GM18505 (cell line): ENCODE measurements at regions not wholly inside any gene's neighbourhood (a gene's known extent, or its start where the extent isn't known, plus 50 kb on each side); places are given as distances from the start of the nearest gene placed in this dataset.

ENCODE experiments used
- ATAC-seq: cut with Tn5 transposase; IDR thresholded peaks from one replicate; pipeline ENCODE4 v1.9.1; 2021; ENCODE audit not compliant: unreplicated experiment
- POLR2A ChIP-seq: IDR thresholded peaks from 4 replicates; pipeline ENCODE4 v1.6.1; 2011; ENCODE audit warnings: borderline replicate concordance; ENCODE audit not compliant: insufficient read depth, insufficient read length; ENCODE audit errors: extremely low read depth

- TF ChIP-seq POLR2A, result no peak
- ATAC-seq, result no peak
These were observed 819.9 kb downstream of the FAM181B start for GRCh38 chr11:81913793-81914192.

GRCh38 chr11:81907996-81908395 lies 825.7 kb downstream of the FAM181B start:
- no peak for TF ChIP-seq POLR2A
- no peak for ATAC-seq

- no peak for ATAC-seq
- TF ChIP-seq POLR2A, result no peak
These were observed 834.5 kb downstream of the FAM181B start for GRCh38 chr11:81899156-81899555.

DNA sequence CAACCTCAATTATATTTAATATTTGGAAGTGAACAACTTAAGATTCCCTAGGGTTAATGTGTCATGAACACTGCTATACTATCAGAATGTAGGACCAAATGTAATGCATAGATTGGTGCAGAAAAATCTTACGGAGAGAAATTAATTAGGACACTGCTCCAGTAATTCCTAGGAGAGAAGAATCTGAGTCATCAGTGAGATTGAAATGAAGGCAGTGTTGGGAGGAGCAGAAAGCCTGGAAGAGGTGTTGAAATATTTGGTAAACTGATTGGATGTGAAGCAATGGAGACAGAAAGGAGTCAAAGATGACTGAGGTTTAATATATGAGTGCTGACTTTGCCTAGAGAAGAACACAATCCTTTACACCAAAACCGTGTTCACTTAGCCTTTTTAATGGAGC lies 836.0 kb downstream of the FAM181B start:
- TF ChIP-seq POLR2A, result no peak
- ATAC-seq, result no peak

- no peak for TF ChIP-seq POLR2A
- no peak for ATAC-seq
These were observed 838.4 kb downstream of the FAM181B start for GRCh38 chr11:81895258-81895657.

DNA sequence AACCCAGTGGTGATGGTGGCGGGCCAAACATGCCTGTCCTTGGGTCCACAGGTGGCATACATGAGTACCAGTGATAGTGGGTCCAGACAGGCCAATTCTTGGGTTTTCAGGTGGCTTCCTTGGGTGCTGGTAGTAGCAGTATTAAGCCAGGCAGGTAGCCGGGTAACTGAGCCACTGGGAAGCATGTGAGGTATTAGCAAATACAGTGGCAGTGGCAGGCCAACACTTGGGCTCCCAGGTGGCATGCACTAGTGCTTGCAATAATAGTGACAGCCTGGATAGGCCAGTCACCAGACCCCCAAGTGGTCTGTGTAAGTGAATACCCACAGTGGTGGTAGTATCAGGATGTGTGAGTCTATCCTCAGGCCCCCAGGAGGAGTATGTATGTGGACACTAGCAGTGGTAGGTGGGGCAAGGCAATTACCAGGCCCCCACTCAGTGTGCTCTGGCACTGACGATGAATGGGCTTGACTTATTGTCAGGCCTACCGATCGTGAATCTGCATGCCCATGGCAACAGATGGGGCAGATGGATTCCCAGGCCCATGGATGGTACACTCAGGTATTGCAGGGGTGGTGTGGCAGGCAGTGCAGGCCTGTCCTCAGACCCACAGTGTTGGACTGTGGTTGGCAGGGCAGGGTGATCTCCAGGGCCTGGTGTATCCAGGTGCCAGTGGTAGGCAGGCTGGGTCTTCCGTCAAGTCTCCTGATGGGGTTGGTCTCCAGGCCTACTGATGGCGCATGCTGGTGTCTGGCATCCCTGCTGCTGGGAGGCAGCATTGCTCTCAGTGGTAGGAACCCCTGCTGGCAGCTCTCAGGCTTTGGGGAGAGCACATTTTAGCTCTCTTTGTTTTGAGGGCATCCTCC lies 840.7 kb downstream of the FAM181B start:
- TF ChIP-seq POLR2A, result no peak
- no peak for ATAC-seq

- no peak for TF ChIP-seq POLR2A
These were observed 845.3 kb downstream of the FAM181B start for GRCh38 chr11:81888391-81888790.

DNA sequence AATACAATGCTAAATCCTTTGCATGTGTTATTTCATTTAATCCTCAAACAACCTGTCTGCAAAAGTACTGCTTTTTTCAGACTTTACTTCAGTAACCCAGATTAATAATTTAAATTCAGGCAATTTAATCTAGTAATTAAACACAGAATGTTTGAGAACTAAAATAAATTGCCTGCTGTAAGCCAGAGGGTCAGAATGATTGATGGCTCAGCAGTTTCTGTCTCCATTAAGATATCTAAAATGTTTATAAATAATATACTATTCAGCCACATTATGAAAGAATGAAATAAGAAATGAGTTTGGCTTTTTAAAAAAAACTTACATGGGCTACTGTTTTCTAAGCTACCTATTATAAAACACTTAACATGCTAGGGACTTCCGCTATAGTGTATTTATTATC lies 846.0 kb downstream of the FAM181B start:
- no peak for TF ChIP-seq POLR2A
- no peak for ATAC-seq

More at GRCh38 chr11:81888391-81888790, 845.3 kb downstream of the FAM181B start:
- no peak for ATAC-seq

DNA sequence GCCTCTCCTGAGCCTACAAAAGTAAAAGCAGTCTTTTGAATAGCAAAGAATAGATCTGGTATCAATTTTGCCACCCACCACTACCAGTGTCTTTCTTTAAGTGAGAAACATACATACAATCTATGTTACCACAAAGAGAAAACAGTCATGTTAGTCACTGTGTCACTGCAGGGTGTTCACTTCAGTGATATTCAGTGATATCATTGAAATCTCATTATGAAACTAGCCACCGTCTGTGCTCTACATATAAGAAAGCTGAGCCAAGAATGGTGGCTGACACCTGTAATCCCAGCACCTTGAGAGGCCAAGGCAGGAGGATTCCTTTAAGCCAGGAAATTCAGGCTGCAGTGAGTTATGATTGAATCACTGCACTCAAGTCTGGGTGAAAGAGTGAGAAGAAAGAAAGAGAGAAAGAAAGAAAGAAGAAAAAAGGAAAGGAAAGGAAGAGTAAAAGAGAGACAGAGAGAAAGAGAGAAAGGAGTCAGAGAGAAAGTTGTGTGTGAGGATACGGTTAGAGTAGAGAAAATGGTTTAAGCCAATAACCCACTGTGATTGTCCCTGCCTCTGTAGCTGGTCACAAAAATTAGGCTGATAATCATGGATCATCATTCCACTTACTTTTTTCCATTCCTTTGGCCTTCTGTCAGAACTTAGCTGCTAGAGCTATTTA lies 847.1 kb downstream of the FAM181B start:
- ATAC-seq, result no peak
- no peak for TF ChIP-seq POLR2A

- no peak for ATAC-seq
- TF ChIP-seq POLR2A, result no peak
These were observed 859.0 kb downstream of the FAM181B start for GRCh38 chr11:81874635-81875034.

DNA sequence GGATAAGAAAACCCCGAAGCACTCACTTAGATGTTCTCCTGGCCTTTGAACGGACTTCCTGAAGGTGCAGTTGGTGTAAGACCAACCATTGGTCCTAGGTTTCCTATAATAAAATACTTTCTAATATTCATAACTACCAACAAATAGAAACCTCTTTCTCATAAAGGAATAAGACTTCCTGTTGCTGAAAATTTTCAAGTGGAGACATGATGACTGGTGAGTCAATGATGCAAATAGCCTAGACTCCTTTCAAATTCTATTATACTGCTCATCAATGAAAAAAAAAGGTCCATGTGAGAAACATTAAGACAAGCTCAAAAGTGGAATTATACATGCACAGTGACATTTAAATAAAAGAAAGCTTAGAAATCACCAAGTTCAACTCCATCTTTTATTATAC lies 862.8 kb downstream of the FAM181B start:
- TF ChIP-seq POLR2A, result no peak
- ATAC-seq, result no peak

GRCh38 chr11:81870066-81870412 lies 863.6 kb downstream of the FAM181B start:
- no peak for TF ChIP-seq POLR2A
- peak; percentile 68 for ATAC-seq

DNA sequence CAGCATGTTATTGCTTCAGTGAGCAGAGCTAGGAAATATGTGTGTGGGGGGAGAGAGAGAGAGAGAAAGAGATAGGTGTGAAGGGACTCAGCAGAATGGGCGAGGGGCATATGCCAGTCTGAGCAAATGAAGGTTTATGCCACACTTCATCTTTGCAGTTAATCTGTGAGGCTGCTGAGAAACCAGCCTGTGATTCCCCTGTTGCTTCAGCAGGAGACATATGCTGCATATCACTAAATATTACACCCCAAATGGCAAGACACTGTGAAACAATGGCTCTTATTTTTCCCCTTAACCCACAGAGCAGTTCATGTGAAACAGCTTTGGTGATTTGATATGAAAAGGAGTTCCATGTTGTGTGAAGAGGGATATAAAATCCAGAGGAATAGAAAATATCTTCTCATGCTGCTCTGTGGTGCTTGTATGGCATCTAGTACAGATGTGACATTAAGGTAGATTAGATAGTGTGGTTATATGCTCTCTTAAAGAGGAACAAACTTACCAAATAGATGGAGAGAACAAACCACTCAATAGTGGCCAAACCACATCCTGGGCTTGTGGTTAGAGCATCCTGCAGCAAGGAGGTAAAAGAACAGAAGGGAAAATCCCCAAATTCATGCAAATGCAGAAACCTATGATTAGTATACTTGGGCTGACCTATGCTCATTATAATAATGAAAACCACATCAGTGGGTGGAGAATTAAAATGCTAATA lies 864.2 kb downstream of the FAM181B start:
- no peak for TF ChIP-seq POLR2A
- ATAC-seq, result peak; percentile 95
